ENCODE measurements at regions not wholly inside any gene's neighbourhood (a gene's known extent, or its start where the extent isn't known, plus 50 kb on each side); places are given as distances from the start of the nearest gene placed in this dataset.

GRCh38 chr16:27724482-27725235 lies 174.7 kb downstream of the KATNIP start:
- H3K23ac ChIP-seq (ENCODE audit: insufficient read length, low read depth, low read length) = no peak overlapping the region
- H3K27ac Mint-ChIP-seq = peak overlapping the region in 1 of 3 experiments; percentile 61; a peak in 1 of 7 replicates
- H2BK120ac ChIP-seq (ENCODE audit: low read depth, low read length, poor library complexity, severe bottlenecking) = no peak overlapping the region
- H3K4me1 Mint-ChIP-seq = peaks cover 16 to 20% of the 10 kb centered on the region in 2 experiments
- no peak for TF ChIP-seq CTCF (conservative IDR thresholded peaks at IDR 0.05)
- H3K27me3 ChIP-seq (ENCODE audit: insufficient read depth, low read length) = no peaks in the 10 kb centered on the region
- no peak overlapping the region for H2BK5ac ChIP-seq (ENCODE audit: insufficient read length, low read length)
- peaks cover 0 to 1% of the 10 kb centered on the region in 2 experiments; a peak in 3 of 5 replicates for H3K9me3 Mint-ChIP-seq
- H4K91ac ChIP-seq (ENCODE audit: insufficient read length, low read depth, low read length) = no peak overlapping the region
- no peak overlapping the region for H3K4me2 ChIP-seq (ENCODE audit: insufficient read depth, insufficient read length, low read length)
- no peaks in the 10 kb centered on the region for H3K79me2 ChIP-seq (ENCODE audit: insufficient read depth, low read length)
- no peak overlapping the region for H3K27ac ChIP-seq (ENCODE audit: insufficient read length, low read depth, low read length)
- H4K8ac ChIP-seq (replicated peaks; ENCODE audit: insufficient read length, low read depth, low read length) = no peak overlapping the region
- no peak overlapping the region for H2AK5ac ChIP-seq (ENCODE audit: insufficient read length, low read length)
- no peak overlapping the region for H3K9ac ChIP-seq (ENCODE audit: extremely low read depth, insufficient read length, low read length)
- H3K18ac ChIP-seq (ENCODE audit: insufficient read length, low read depth, low read length) = no peak overlapping the region
- DNase-seq = no peak
- no peaks in the 10 kb centered on the region for H4K20me1 ChIP-seq (ENCODE audit: control insufficient read depth, insufficient read depth, insufficient read length)
- no peak overlapping the region for H2BK15ac ChIP-seq (ENCODE audit: low read depth, low read length)
- H3K23me2 ChIP-seq (ENCODE audit: insufficient read length, low read depth, low read length, poor library complexity, severe bottlenecking) = no peaks in the 10 kb centered on the region
- WGBS (ENCODE audit: extremely low coverage, insufficient read length, low lambda C conversion rate) = 100% methylated on average over 1 of the region's 8 CpGs
- no peak overlapping the region for H2AFZ ChIP-seq (ENCODE audit: low read length)
- H3K79me1 ChIP-seq (ENCODE audit: insufficient read depth, low read depth, low read length, poor library complexity, severe bottlenecking) = no peaks in the 10 kb centered on the region
- no peak overlapping the region for H3K4me3 Mint-ChIP-seq
- H4K5ac ChIP-seq (ENCODE audit: insufficient read length, low read depth, low read length) = no peak overlapping the region
- no peaks in the 10 kb centered on the region for H3K27me3 Mint-ChIP-seq (ENCODE audit: low read depth)
- no peak overlapping the region for H2BK12ac ChIP-seq (ENCODE audit: insufficient read length, low read depth, low read length)
- H3K4me1 ChIP-seq (ENCODE audit: insufficient read depth, low read length) = no peaks in the 10 kb centered on the region; the same call in 1 of the 2 replicates
- H3K9me3 ChIP-seq (ENCODE audit: control insufficient read depth, low read depth, low read length) = no peaks in the 10 kb centered on the region
- H2BK20ac ChIP-seq (ENCODE audit: low read depth, low read length, poor library complexity, severe bottlenecking) = no peak overlapping the region
- H3K56ac ChIP-seq (ENCODE audit: insufficient read length, low read depth, low read length) = no peak overlapping the region
- H3T11ph ChIP-seq (ENCODE audit: low read length) = no peak overlapping the region
- H3K36me3 Mint-ChIP-seq (ENCODE audit: insufficient read depth in 1 of 3, low read depth in 3 of 3) = peaks cover 7 to 33% (median 13%) of the 10 kb centered on the region in 3 experiments; a peak in 6 of 7 replicates
- H3K14ac ChIP-seq (ENCODE audit: insufficient read depth, low read length) = no peak overlapping the region
- H3K4ac ChIP-seq (ENCODE audit: low read depth, low read length) = no peak overlapping the region
